Activated CD4-positive, alpha-beta T cell treated with anti-CD3 and anti-CD28 coated beads, Interleukin-2, amount 50 U/mL, for 4 hours (primary cell): ENCODE measurements at regions not wholly inside any gene's neighbourhood (a gene's known extent, or its start where the extent isn't known, plus 50 kb on each side); places are given as distances from the start of the nearest gene placed in this dataset.
"Not testable (repeated sequence)": the region's sequence is repeated elsewhere in the genome, so short reads cannot be mapped to it uniquely, and the experiment has no call there.

Source experiments
- DNase-seq, 2 experiments: peaks; one replicate each; pipeline ENCODE4 v3.0.0-alpha.2; 2020

DNA sequence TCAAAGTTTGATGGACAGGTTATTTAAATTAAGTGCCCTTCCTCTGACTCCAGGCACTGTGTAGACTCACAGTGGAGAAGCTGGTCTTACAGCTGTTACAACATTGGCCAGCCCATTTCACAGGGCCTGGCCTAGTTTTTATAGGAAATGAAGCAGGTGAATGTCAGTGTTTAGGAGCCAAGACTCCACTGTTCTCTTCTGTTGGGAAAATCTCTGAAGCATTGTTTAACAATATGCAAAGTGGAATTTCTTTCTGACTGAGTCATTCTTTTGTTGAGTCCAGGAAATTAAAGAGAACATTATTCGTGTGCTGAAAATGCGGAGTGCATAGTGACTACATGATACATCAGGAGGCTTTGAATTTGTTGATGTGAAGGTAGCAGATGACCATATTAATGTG is 64.7 kb downstream of the ARRDC4 start:
- DNase-seq, result no peak

DNA sequence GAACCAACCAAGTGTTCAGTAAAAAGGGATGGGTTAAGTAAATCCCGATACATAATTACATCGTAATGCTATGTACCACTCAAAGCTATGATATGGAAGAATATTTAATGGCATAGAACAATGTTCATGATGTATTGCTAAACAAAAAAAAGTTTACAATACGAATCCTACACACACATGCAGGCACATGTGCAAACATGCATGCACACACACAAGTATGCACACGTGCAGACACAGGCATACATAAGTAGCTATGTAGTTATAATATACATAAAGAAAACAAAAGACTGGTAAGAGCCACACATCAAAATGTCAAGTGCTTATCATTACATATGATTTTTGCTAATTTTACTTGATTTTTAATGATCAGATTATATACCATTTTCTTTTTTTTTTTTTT is 74.2 kb downstream of the ARRDC4 start:
- no peak for DNase-seq

DNA sequence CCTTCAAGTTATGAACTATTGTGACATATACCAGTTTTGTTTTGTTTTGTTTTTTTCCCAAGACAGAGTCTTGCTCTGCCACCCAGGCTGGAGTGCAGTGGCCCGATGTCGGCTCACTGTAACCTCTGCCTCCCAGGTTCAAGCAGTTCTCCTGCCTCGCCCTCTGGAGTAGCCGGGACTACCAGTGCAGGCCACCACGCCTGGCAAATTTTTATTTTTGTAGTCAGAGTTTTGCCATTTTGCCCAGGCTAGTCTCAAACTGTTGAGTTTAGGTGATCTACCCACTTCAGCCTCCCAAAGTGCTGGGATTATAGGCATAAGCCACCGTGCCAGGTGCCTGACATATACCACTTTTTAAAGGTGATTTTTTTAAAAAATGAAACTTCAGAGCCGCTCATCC is 74.6 kb downstream of the ARRDC4 start:
- DNase-seq, result no peak

DNA sequence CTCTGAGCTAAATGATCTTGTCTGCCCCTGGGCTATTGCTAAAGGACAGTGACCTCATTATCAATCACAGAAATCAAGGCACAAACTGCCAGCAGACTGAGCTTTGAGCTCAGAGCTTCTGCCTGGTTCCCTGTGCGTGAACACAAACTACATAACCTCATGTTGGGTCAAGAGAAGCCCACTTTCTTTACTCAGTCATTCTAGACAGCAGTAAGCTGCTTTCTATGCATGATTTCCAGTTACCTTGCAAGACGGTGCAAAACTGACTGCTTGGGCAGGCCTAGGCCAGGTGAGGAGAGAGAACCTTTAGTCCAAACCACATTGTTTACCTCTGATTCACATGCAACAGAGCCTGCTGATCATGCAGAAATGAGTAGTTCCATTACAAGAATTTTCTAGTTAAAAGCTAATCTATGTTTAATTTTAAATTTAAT is 75.1 kb downstream of the ARRDC4 start:
- no peak for DNase-seq

DNA sequence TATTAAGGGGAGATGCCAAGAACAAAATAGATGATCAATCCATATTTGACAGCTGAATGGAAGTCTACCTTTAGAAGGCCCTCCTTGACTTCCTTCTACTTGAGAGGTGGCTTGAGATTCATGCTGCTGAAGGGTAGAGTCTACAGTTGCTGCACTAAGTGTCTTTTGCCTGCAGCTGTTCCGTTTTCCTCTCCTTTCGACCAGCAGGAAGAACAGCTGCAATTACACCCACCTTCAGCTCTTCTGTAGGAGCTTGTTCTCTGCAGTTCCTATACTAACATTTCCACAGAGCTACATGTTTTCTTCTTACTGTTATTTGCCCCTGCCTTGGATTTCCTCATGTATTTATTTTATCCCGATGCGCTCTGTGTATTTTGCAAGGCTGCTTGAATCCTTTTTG is 79.1 kb downstream of the ARRDC4 start:
- no peak for DNase-seq

DNA sequence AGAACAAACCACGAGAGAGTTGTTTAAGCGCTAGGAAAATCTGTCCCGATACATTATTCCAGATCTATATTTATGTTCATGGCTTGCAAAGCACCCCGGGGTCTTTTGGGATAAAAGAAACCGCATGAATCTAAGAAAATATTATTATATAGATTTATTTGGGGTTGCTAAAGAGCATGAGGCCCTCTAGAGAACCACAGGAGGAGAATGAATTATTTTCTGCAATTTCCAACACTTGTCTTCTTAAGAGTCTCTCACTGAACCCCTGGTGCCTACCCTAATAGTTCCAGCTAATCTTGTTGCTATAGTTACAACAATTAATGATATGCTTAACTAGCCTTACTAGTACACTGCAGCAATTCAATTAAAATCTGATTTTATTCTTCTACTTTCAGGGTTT is 79.6 kb downstream of the ARRDC4 start:
- no peak for DNase-seq

DNA sequence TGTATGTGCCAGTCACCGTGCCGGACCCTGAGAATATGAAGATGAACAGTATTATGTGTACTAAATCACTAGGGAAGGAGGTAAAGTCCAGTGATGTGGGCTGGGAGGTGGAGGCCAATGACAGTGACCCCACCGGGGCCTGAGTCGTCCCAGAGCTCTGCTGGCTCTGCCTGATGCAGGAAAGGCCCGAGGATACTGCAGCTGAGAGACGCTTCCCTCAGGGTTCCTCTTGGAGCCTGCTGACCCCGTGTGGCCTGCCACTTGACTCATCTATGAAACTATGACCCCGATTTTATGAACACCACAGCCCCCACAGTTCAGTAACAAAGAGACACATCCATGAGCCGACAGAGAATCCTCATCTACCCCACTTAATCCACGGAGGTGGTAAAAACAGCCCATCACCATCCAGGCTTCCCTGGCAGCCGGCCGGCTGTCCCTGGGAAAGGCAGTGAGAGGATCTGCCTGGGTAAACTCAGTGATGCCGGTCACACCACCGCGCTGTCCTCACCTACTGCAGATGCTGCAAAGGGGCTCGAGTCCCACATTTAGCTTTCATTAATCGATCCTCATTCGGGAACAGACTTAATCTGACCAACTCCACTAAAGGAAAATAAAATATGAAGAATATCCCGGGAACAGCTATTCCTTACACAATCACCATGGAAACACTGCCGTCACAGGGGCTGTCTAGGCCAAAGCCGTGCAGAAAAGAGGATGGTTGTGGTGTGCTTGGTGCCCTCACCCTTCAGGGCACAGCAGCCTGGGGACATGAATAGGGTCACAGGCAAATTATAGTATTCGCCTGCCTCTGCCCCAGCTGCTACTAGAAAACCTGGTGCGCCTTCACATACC is 82.9 kb downstream of the ARRDC4 start:
- DNase-seq, result no peak

DNA sequence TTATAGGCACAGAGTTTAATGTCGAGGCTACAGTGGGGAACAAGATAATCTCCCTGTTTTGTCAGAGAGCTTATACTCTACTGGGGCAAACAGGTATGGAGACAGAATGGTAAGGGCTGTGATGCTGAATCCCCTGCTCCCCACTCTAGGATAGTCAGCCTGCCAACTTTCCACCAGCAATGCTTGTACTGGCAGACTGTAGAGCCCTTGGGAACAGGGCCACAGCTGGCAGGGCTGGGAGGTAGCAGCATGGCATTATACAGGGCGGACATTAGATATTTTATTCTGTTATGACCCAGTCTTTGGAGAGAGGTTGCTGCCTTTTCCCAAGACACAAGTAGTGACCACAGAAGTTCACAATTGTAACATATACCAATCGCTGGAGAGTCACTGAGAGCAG is 91.2 kb downstream of the ARRDC4 start:
- DNase-seq, result no peak

DNA sequence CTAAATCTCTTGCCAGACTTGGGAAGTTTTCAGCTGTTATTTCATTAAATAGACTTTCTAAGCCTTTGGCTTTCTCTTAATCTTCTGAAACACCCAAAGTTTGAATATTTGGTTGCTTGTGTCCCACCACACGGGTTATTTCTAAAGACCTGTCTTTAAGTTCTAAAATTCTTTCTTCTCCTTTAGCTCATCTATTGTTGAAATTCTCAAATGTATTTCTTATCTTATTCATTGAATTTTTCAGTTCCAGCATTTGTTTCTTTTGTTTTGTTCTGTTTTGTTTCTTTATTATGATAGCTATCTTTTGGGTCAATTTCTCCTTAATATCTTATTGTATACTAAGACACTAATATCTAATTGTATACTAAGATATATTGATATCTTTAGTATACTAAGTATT is 97.0 kb downstream of the ARRDC4 start:
- no peak for DNase-seq

DNA sequence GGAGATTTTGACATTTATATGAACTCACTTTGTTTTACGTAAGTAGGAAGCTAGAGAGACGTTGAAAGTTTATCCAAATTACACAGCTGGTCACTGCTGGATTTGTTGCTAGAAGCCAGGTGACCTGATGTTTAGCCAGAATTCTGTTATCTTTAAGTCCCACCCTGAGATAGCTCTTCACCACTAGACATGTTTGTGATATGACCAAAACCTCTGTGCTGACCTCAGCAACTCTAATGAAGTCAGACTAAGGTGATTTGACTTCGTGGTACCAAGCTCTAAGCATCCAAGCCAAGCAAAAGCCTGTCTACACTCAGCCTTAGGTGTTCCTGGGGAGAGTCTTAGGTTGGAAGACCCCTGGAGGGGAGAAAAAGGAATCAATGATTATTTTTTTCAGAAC is 102.4 kb downstream of the ARRDC4 start:
- no peak for DNase-seq

DNA sequence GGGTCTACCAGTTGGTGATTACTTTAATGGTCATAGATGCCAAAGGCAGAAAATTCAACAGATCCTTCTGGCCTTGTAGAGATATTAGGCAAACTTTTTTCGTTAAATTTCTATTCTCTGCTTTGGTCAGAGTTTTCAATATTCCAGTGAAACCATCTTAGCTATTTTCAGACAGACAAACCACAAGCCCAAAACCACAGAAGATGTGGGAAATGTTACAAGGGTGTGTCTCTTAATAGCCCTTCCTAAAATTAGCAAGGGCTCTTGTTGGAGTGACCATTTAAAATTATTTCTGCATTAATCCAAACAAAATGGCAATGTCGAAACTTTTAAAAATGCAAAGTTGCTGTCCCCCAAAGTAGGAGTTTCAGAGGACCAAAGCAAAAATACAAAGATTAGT is 102.8 kb downstream of the ARRDC4 start:
- no peak for DNase-seq

DNA sequence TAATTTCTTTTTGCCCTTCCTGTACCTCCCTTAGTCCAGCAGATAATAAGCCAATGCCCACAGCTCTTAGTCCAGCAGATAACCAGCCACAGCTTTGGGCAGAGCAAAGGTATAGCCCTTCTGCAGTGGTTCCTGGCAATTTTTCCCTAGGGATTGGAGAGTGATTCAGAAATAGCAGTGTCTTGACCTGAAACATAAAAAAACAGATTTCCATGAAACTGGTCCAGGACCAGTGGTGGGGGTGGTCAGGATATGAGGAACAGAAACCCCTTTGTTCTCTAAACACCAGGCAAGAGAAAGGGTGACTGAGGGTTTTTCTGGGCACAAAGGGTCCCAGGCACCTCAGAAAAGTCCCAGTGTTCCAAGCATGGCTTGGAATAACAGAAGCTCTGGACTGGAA is 103.4 kb downstream of the ARRDC4 start:
- no peak for DNase-seq

DNA sequence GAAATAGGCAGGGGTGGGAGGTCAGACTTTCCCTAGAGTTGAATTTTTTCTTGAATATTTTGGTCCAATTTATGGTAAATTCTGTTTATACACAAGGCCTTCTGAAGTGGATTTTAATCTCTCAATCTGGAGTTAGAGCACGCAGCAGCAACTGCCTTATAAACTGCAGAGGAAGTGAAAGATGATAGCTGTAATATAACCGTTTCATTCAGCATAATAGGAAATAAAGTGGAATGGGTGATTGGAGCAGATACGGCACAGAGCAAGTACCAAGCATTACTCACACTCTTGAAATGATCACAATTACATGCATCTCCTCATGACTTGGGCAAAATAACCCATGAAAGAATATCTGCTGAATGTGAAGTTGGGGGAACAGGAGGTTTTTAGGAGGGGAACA is 106.8 kb downstream of the ARRDC4 start:
- DNase-seq, result no peak

DNA sequence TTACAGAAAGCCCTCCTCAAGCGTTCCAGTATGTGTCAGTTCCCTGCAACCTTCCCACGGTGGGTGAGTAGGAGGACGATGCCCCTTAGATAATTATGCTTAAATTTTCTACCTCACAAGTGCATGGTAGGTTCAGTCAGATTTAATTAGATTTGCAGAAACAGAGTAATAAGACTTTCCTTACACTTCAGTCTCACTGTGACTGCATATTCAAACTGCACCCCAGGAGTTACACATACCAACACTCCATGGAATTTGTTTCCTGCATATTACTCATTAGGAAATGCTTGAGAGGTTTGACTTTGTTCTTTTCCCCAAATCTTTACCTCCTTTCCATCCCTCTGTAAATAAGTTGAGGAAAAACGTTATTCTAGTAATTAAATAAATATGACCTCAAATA is 108.8 kb downstream of the ARRDC4 start:
- DNase-seq, result no peak

DNA sequence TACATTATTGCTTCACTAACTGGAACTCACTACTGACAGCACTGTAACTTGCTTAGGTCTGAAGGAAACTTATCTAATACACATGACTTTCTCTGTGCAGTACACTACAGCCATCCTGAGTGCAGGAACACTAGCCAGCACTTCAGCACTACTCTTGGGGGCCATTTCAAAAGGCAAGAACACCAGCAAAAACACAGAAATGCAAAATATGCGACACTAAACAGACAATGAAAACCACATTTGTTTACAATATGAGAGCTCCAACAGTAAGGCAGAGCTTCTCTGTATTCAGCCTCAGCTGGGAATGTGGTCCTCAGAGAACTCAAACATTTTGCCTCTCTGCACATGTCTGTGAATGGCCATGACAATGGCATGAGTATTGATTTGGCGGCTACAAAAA is 109.6 kb downstream of the ARRDC4 start:
- no peak for DNase-seq

DNA sequence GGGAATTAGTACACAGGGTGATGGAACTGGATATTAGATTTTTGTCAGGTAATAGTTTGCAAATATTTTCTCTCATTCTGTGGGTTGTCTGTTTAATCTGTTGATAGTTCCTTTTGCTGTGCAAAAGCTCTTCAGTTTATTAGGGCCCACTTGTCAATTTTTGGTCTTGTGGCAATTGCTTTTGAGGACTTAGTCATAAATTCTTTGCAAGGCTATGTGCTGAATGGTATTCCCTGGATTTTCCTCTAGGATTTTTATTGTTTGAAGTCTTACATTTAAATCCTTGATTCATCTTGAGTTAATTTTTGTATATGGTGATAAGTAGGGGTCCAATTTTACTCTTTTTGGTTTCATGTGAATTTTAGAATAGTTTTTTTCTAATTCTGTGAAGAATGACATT is 111.3 kb downstream of the ARRDC4 start:
- DNase-seq, result no peak

DNA sequence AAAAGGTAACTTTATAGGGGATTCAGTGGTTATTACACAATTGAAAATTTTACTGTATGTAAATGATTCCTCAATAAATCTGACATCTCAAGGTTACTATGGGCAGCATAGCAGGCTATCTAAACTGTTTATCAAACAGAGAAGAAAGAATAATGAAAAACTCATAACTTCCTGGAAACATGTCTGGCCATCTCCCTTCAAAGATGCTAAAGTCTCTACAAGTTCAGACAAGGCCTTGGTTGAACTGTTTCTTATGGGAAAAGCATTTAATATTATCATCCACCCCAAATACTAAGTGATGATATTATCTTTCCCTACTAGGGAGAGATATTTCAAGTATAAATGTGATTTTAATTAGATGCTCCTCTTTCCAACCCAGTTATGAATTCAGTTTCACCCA is 114.9 kb downstream of the ARRDC4 start:
- DNase-seq, result no peak

DNA sequence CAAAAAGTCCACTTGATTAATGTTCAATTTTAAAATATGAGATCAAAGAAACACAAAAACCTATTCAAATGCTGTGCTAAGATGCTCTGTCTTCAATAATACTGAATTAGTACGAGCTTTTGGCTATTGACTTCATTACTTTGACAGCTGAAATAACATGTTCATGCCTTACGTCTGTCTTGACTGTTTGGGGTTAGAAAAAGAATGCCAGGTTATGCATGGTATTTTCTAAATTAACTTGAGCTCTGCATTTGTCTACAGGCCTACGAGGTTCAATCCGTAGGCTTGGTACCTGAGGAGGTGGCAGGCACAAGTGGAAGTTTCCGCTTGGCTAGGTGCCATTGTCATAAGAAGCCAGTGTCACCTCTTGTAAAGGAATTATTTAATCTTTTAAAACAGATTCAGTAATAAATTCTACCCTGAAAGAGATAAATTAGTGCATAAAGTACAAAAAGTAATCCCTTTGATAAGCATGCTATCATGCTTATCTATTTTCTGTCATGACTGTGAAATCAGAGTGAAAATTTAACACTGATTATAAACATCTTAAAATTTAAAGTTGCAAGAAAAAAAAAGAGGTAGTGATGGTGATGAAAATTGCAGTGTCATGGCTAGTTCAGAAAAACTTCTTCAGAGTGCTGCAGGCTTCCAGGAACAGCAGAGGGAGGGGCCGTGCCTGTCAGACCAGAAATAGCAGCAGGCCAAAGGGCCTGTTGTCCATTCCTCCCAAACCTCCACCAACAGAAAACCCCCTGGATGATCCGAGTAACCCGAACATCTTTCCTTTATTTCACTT is 115.7 kb downstream of the ARRDC4 start:
- no peak for DNase-seq

DNA sequence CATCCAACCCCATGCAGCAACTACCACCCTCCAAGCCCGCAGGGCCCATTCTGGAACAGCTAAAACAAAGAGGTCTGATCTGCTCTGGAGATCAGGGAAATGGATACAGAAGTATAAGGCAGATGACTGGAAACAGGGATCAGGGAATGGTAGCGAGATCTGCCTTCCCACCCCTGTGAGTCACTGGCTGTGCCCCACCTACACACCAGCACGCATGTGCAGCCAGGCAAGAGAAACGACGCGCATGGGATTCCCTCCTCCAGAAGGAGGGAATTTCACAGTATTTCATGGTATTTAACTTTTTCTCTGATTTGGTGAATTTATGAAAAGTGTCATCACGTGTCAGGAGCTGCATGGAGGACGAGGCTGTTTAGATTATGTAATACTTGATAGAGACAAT is 116.7 kb downstream of the ARRDC4 start:
- DNase-seq, result no peak

DNA sequence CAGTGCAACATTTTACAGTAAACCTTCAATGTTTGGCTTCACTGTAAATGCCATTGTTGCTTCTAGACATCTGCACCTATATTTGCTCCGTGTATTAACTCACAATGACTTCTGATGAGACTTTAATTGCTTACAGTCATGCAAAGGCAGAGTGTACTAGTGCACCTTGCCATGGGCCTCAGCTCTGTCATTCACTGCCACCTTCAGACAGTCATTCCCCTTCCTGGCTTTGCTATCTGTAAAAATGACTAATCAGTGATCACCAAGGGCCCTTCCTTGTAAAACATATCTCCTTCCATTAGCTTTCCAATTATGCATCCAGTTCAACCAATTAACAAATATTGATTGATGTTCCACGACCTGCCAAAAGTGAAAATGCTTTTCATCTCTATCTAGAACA is 120.3 kb downstream of the ARRDC4 start:
- no peak for DNase-seq

DNA sequence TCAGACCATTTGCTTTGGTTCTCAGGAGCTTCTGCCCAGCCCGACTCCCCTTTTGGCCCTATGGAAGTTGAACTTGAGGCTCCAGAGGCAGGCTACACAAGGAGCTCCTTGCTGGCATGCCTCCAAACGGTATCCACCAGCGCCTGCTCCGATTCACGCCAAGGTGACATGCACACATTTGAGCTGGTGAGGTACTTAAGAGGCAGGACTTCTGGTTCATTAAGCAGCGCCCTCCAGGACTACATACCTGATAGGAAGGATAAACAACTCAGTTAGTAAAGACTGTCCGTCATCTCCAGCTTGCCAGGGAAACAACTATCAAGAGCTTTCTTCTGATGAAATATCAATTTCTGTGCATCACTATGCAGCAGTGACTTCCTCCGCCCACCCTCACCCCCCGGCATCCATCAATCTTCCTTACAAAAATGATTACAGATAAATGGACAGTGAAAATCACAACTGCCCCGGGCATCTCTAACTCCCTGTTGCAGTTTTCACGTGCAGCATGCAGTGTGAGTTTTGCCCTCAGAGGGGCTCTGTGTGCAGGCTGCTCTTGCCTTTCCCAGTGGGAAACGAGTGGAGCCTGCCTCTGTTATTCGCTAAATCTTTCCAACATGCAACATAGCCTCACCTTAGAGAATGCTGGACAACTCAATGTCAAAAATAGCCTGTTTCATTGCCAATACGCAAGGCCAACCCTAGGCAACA is 122.9 kb downstream of the ARRDC4 start:
- no peak for DNase-seq

DNA sequence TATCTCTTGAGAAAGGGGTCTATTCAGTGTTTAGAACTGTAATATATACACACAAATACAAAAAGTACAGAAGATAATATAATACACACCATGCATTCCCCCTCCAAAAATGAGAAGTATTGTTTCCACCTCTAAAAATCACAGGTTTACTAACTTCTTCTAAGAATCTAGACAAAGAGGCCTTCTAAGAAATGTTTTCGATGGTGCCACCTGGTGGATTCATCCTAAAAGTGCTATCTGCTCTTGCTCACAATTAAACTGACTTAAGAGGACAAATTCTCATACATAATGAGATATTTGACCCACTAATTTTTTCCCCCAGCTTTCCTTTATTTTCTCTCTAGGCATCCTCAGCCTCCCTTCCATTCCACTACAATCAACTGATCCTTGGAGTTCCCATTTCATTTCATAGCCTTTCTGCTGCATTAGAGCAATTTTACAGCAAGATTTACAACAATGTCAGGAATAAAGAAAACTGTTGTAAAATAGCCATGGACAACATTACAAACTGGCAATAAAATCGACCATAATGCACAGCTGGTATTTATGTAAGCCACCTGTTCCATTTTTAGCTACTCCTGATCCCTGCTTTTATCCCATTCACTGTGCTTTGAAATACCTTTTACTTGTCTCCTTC is 124.6 kb downstream of the ARRDC4 start:
- peak; percentile 1 to 8 for DNase-seq

DNA sequence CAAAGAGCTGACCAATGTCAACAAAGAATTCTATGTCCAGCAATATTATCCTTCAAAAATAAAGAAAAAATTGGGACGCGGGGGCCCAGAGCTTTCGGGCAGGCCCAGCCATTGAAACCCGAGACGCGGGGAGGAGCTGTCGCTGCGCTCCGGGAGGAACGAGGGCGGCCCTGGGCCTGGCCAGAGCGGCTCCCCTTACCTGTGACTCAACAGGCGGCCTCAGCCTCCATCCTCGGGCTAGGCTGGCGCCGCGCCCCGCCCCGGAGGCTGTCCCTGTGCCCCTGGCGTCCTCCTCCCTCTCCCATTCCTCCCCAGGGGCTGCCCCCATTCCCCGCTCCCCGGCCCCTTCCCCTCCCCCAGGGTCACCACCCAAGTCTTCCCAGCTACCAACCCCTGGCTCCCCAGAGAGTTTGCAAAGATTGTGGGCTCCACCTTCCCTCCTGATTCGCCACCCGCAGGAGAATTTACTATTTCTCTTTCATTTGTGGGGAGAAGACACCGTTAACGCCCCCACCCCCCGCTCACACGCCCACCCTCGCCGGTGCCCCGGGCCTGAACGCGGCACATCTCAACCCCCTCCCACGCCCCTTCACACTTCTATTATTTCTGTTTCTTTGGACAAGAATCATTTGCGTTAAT is 127.9 kb downstream of the ARRDC4 start:
- not testable (repeated sequence) for DNase-seq
